H1 (cell line): ENCODE measurements at regions not wholly inside any gene's neighbourhood (a gene's known extent, or its start where the extent isn't known, plus 50 kb on each side); places are given as distances from the start of the nearest gene placed in this dataset.

ENCODE experiments used
- POLR2A ChIP-seq, 2 experiments: IDR thresholded peaks; 1 replicate in 1 of 2; 2 replicates in 1 of 2; pipeline ENCODE4 v1.6.1; 2011; ENCODE audit warnings: low read depth in 2 of 2, low read length in 2 of 2, mild to moderate bottlenecking in 2 of 2; ENCODE audit errors: control extremely low read depth in 1 of 2
- POLR2AphosphoS5 ChIP-seq: IDR thresholded peaks from 2 replicates; pipeline ENCODE4 v1.6.1; 2011; ENCODE audit warnings: low read depth, low read length
- TF ChIP-seq, protein P1 (sequence below), 3 experiments: IDR thresholded peaks; 1 replicate in 2 of 3; 2 replicates in 1 of 3; pipeline versions ENCODE4 v1.5.1 to v1.6.1; 2011; ENCODE audit warnings: low read length in 3 of 3, mild to moderate bottlenecking in 3 of 3, inconsistent platforms in 2 of 3, low read depth in 1 of 3, moderate library complexity in 1 of 3; ENCODE audit not compliant: insufficient read depth in 1 of 3; ENCODE audit errors: control extremely low read depth in 1 of 3

DNA sequence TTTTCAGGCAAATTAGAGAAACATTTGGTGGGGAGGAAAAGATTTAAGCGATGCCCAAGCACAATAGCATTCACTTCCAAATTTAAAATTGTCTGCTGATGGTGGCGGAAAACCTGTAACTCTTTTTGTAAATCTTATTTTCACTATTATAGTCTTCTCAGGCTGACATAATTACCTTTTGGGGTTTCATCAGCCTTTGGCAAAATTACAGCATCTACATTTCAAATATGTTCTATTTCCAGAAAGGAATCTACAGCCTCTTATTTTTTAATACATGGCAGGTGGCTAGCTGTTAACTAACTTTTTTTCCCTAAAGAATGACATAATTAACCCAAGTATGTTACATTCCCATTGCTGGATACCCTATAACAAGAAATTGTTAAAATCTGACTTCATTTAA is 391.5 kb upstream of the CCDC54 start:
- TF ChIP-seq, protein P1, sequence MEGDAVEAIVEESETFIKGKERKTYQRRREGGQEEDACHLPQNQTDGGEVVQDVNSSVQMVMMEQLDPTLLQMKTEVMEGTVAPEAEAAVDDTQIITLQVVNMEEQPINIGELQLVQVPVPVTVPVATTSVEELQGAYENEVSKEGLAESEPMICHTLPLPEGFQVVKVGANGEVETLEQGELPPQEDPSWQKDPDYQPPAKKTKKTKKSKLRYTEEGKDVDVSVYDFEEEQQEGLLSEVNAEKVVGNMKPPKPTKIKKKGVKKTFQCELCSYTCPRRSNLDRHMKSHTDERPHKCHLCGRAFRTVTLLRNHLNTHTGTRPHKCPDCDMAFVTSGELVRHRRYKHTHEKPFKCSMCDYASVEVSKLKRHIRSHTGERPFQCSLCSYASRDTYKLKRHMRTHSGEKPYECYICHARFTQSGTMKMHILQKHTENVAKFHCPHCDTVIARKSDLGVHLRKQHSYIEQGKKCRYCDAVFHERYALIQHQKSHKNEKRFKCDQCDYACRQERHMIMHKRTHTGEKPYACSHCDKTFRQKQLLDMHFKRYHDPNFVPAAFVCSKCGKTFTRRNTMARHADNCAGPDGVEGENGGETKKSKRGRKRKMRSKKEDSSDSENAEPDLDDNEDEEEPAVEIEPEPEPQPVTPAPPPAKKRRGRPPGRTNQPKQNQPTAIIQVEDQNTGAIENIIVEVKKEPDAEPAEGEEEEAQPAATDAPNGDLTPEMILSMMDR (IDR thresholded peaks at IDR 0.05; ENCODE audit: control extremely low read depth in 1 of 3, insufficient read depth in 1 of 3, low read depth in 1 of 3, low read length in 3 of 3) = no peak
- no peak for TF ChIP-seq POLR2AphosphoS5
- no peak for TF ChIP-seq POLR2A (IDR thresholded peaks at IDR 0.05; ENCODE audit: control extremely low read depth in 1 of 2, low read depth in 2 of 2, low read length in 2 of 2)
